SIG-M5 treated with dmso at 0.1 percent for 504 hours (cell line): ENCODE measurements at regions not wholly inside any gene's neighbourhood (a gene's known extent, or its start where the extent isn't known, plus 50 kb on each side); places are given as distances from the start of the nearest gene placed in this dataset.

Source experiments
- DNase-seq: peaks from one replicate; lab custom pipeline; 2025; ENCODE audit not compliant: unreplicated experiment; lab: John Stamatoyannopoulos, UW

- no peak for DNase-seq
Observed at GRCh38 chr15:46768287-46768686, 949.0 kb upstream of the SEMA6D start.

GRCh38 chr15:46773016-46773415 lies 944.3 kb upstream of the SEMA6D start:
- DNase-seq = no peak

- DNase-seq = no peak
Observed at GRCh38 chr15:46778876-46779275, 938.4 kb upstream of the SEMA6D start.

GRCh38 chr15:46786590-46787285 lies 930.6 kb upstream of the SEMA6D start:
- no peak for DNase-seq

GRCh38 chr15:46795685-46796084 lies 921.6 kb upstream of the SEMA6D start:
- DNase-seq = no peak

- no peak for DNase-seq
Observed at GRCh38 chr15:46808834-46809233, 908.5 kb upstream of the SEMA6D start.

GRCh38 chr15:46815240-46815639 lies 902.1 kb upstream of the SEMA6D start:
- no peak for DNase-seq

GRCh38 chr15:46815765-46816164 lies 901.5 kb upstream of the SEMA6D start:
- no peak for DNase-seq

GRCh38 chr15:46848704-46849103 lies 868.6 kb upstream of the SEMA6D start:
- DNase-seq = no peak

GRCh38 chr15:46853600-46853999 lies 863.7 kb upstream of the SEMA6D start:
- DNase-seq = no peak

GRCh38 chr15:46854564-46854963 lies 862.7 kb upstream of the SEMA6D start:
- DNase-seq = no peak

- no peak for DNase-seq
Observed at GRCh38 chr15:46855388-46855787, 861.9 kb upstream of the SEMA6D start.

- no peak for DNase-seq
Observed at GRCh38 chr15:46856839-46857502, 860.3 kb upstream of the SEMA6D start.

GRCh38 chr15:46858150-46858549 lies 859.2 kb upstream of the SEMA6D start:
- DNase-seq = no peak

GRCh38 chr15:46861796-46862195 lies 855.5 kb upstream of the SEMA6D start:
- no peak for DNase-seq

- DNase-seq = no peak
Observed at GRCh38 chr15:46865155-46865554, 852.1 kb upstream of the SEMA6D start.

- DNase-seq = no peak
Observed at GRCh38 chr15:46872286-46872980, 844.9 kb upstream of the SEMA6D start.

GRCh38 chr15:46872981-46873330 lies 844.3 kb upstream of the SEMA6D start:
- no peak for DNase-seq

GRCh38 chr15:46879032-46879770 lies 838.1 kb upstream of the SEMA6D start:
- DNase-seq = no peak

GRCh38 chr15:46880791-46881190 lies 836.5 kb upstream of the SEMA6D start:
- DNase-seq = no peak

- no peak for DNase-seq
Observed at GRCh38 chr15:46892621-46893160, 824.6 kb upstream of the SEMA6D start.
